ENCODE measurements at regions not wholly inside any gene's neighbourhood (a gene's known extent, or its start where the extent isn't known, plus 50 kb on each side); places are given as distances from the start of the nearest gene placed in this dataset.

DNA sequence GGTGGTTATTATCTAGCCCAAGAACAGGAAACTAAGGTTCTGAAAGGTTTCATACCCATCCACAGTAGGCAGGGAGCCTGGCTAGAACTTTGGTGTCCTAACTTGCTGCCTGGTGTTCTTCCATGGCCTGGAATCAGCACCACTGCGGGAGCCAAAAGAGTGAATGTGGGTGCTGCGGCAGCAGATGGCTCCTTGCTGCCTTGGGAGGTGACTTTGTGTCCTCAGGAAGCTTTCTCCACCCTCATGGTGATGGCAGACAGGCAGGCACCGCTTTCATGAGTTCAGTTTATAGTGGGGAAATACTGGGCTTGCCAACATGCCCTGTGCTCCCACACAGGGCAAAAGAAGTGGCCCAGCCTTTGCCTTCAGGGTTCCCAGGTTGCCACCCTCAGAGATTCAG, 385.2 kb downstream of the BCL11A start:
- TF ChIP-seq, protein P1, sequence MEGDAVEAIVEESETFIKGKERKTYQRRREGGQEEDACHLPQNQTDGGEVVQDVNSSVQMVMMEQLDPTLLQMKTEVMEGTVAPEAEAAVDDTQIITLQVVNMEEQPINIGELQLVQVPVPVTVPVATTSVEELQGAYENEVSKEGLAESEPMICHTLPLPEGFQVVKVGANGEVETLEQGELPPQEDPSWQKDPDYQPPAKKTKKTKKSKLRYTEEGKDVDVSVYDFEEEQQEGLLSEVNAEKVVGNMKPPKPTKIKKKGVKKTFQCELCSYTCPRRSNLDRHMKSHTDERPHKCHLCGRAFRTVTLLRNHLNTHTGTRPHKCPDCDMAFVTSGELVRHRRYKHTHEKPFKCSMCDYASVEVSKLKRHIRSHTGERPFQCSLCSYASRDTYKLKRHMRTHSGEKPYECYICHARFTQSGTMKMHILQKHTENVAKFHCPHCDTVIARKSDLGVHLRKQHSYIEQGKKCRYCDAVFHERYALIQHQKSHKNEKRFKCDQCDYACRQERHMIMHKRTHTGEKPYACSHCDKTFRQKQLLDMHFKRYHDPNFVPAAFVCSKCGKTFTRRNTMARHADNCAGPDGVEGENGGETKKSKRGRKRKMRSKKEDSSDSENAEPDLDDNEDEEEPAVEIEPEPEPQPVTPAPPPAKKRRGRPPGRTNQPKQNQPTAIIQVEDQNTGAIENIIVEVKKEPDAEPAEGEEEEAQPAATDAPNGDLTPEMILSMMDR (IDR thresholded peaks at IDR 0.05; ENCODE audit: insufficient read depth, low read length), result no peak
- TF ChIP-seq GABPA (IDR thresholded peaks at IDR 0.05; ENCODE audit: low read depth) (no peak), POLR2AphosphoS5 (IDR thresholded peaks at IDR 0.05; ENCODE audit: low read depth) (no peak), SPI1 (IDR thresholded peaks at IDR 0.05; ENCODE audit: borderline replicate concordance, low read depth) (no peak)
- TF ChIP-seq, protein P2, sequence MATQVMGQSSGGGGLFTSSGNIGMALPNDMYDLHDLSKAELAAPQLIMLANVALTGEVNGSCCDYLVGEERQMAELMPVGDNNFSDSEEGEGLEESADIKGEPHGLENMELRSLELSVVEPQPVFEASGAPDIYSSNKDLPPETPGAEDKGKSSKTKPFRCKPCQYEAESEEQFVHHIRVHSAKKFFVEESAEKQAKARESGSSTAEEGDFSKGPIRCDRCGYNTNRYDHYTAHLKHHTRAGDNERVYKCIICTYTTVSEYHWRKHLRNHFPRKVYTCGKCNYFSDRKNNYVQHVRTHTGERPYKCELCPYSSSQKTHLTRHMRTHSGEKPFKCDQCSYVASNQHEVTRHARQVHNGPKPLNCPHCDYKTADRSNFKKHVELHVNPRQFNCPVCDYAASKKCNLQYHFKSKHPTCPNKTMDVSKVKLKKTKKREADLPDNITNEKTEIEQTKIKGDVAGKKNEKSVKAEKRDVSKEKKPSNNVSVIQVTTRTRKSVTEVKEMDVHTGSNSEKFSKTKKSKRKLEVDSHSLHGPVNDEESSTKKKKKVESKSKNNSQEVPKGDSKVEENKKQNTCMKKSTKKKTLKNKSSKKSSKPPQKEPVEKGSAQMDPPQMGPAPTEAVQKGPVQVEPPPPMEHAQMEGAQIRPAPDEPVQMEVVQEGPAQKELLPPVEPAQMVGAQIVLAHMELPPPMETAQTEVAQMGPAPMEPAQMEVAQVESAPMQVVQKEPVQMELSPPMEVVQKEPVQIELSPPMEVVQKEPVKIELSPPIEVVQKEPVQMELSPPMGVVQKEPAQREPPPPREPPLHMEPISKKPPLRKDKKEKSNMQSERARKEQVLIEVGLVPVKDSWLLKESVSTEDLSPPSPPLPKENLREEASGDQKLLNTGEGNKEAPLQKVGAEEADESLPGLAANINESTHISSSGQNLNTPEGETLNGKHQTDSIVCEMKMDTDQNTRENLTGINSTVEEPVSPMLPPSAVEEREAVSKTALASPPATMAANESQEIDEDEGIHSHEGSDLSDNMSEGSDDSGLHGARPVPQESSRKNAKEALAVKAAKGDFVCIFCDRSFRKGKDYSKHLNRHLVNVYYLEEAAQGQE (IDR thresholded peaks at IDR 0.05; ENCODE audit: insufficient replicate concordance, low read depth), result no peak

DNA sequence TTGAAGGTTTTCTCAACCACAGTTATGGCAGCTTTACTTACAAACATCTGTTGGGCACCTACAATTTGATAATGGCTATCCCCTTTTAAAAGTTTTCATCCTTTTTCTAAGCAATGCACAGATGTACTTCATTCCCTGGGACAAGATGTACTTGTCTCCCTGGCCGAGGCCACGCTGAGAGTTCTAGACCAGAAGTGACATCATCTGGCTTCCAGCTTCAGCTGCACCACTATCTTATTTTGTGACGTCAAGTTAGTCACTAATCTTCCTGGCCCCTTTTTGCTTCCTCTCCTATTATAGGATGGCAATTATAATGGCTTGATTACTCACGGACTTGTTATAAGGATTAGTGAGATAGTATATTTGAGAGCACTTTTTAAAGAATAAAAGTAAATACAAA, 386.4 kb downstream of the BCL11A start:
- DNase-seq (ENCODE audit: low read depth in 1 of 2, low spot score in 1 of 2), result no peak
- TF ChIP-seq, protein P2 (IDR thresholded peaks at IDR 0.05; ENCODE audit: insufficient replicate concordance, low read depth), result no peak
- TF ChIP-seq, protein P1 (IDR thresholded peaks at IDR 0.05; ENCODE audit: insufficient read depth, low read length), result no peak
- no peak for TF ChIP-seq SPI1 (IDR thresholded peaks at IDR 0.05; ENCODE audit: borderline replicate concordance, low read depth)
- no peak for TF ChIP-seq POLR2AphosphoS5 (IDR thresholded peaks at IDR 0.05; ENCODE audit: low read depth)
- TF ChIP-seq GABPA (IDR thresholded peaks at IDR 0.05; ENCODE audit: low read depth), result no peak
- H3K4me3 ChIP-seq (replicated peaks; ENCODE audit: insufficient read depth, low read length), result no peak overlapping the region

More for the DNA sequence above, 385.2 kb downstream of the BCL11A start:
- H3K4me3 ChIP-seq (replicated peaks; ENCODE audit: insufficient read depth, low read length), result no peak overlapping the region
- H3K27me3 ChIP-seq (ENCODE audit: insufficient read depth, poor library complexity, severe bottlenecking), result no peaks in the 10 kb centered on the region
- no peak for DNase-seq (ENCODE audit: low read depth in 1 of 2, low spot score in 1 of 2)
- H3K27ac ChIP-seq (replicated peaks), result no peak overlapping the region

DNA sequence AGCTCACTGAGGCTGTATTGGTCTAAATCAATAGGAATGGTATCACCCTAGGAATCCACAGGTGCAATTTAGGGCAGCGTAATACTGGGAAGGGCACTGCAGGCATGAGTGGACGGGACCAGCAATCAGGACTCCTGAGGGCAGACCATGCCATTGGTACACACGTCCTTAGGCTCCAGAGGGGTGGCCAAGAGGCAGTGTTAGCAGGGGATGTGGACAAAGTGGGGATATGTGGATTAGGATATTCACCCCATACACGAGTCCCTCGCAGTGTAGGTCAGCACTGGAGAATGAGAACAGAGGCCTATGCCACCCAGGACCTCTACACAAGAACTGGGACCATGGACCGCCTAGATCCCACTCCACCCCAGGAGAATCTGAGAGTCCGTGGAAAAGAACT, 389.8 kb downstream of the BCL11A start:
- DNase-seq (ENCODE audit: low read depth in 1 of 2, low spot score in 1 of 2), result no peak
- Histone ChIP-seq H3K4me3 (replicated peaks; ENCODE audit: insufficient read depth, low read length) (no peak overlapping the region), H3K27me3 (ENCODE audit: insufficient read depth, poor library complexity, severe bottlenecking) (no peaks in the 10 kb centered on the region), H3K27ac (replicated peaks) (no peak overlapping the region)
- no peak for TF ChIP-seq SPI1 (IDR thresholded peaks at IDR 0.05; ENCODE audit: borderline replicate concordance, low read depth)
- TF ChIP-seq, protein P1 (IDR thresholded peaks at IDR 0.05; ENCODE audit: insufficient read depth, low read length), result no peak

More for the DNA sequence above, 386.4 kb downstream of the BCL11A start:
- no peaks in the 10 kb centered on the region for H3K27me3 ChIP-seq (ENCODE audit: insufficient read depth, poor library complexity, severe bottlenecking)
- no peak overlapping the region for H3K27ac ChIP-seq (replicated peaks)

DNA sequence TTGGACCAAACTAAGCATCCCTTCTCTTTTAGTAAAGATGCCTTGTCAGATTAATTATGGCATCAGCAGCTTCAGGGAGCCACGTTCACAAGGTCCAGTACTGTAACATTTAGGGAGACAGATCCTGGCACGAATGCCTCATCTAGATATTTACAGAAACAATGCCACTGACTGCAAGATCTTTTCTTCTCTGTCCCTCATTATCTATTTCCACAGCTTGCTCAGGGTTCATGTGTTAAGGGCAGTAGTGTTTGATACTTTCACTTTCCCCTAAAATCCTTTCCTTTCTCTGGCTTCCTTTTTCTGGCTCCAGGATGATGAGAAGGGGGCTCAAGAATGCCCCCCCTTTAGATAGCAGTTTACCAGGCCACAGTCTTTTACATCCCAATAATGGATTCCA, 393.9 kb downstream of the BCL11A start:
- Histone ChIP-seq H3K4me3 (replicated peaks; ENCODE audit: insufficient read depth, low read length) (no peak overlapping the region), H3K27me3 (ENCODE audit: insufficient read depth, poor library complexity, severe bottlenecking) (no peaks in the 10 kb centered on the region), H3K27ac (replicated peaks) (no peak overlapping the region)
- no peak for DNase-seq (ENCODE audit: low read depth in 1 of 2, low spot score in 1 of 2)
- TF ChIP-seq SPI1 (IDR thresholded peaks at IDR 0.05; ENCODE audit: borderline replicate concordance, low read depth) (no peak), GABPA (IDR thresholded peaks at IDR 0.05; ENCODE audit: low read depth) (no peak), POLR2AphosphoS5 (IDR thresholded peaks at IDR 0.05; ENCODE audit: low read depth) (no peak)
- TF ChIP-seq, protein P1 (IDR thresholded peaks at IDR 0.05; ENCODE audit: insufficient read depth, low read length), result no peak
- TF ChIP-seq, protein P2 (IDR thresholded peaks at IDR 0.05; ENCODE audit: insufficient replicate concordance, low read depth), result no peak

All from HL-60 (cell line).